ENCODE measurements at regions not wholly inside any gene's neighbourhood (a gene's known extent, or its start where the extent isn't known, plus 50 kb on each side); places are given as distances from the start of the nearest gene placed in this dataset.

DNA sequence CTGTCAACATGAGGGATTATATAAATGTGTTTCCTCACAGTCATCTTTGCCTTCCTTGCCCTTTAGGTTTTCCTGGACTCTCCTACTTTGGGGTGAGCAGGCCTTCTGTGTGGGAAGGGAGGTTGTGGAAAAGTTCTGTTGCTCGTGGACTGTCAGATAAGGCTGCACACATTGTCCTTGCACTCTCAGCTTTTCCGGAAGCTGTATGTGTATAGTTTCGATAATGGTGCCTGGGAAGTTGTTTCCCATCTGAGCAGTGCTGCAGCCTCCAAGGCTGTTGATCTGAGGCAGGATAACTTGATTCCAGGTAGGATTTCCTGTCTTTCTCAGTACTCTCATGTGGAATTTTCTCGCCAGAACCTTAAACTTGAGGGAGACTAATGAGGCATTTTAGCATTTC is 297.8 kb upstream of the AZI2 start:
- no peak for DNase-seq (ENCODE audit: low spot score)

DNA sequence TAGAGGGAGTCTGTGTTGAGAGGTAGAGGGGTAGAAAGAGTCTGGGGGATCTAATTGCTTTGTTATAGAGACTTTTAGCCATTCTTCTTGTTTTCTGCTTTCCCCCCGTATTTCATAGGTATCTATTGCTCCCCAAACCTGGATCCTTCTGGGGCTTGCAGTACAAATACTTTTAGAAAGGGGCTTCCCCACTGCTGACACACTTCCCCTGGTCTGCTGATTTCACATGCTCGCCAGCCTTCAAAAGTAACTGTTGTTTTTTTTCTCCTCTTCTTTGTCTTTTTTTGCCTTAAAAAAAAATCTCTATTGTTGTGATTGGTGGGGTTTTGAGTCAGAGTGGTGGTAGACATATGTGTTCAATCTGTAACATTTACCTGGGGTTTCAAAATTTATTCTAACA is 300.6 kb upstream of the AZI2 start:
- no peak for DNase-seq (ENCODE audit: low spot score)

DNA sequence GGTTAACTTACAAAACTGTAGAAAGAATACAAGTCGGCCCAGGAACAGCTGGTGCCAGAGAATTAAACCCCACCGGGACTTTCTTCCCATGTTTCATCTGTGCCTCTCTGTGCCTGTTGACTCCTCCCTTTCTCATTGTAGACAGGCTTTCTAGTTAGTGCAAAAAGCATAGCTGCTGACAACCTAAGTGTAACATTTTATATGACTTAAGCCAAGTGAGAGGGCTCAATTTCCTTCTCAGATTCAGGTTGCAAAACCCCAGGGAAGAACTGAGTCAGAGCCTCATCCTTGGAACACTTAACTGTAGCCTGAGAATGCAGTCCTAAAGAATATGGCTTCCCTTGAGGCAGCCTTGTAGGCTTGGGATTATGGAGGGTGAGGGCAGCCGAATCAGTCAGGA is 302.5 kb upstream of the AZI2 start:
- DNase-seq (ENCODE audit: low spot score) = no peak

DNA sequence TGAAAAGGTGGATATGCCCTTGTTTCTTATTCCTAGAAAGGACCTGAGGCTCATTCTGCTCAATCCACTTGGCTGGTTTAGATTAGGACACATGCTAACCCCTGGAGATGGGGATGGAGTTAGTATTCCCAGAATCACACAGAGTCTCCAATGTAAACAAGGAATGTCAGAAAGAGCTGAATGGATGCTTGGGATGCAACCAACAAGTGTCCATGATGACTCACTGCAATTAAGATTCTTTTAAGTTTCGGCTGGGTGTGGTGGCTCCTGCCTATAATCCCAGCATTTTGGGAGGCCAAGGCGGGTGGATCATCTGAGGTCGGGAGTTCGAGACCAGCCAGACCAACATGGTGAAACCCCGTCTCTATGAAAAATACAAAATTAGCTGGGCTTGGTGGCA is 315.5 kb upstream of the AZI2 start:
- DNase-seq (ENCODE audit: low spot score) = no peak

DNA sequence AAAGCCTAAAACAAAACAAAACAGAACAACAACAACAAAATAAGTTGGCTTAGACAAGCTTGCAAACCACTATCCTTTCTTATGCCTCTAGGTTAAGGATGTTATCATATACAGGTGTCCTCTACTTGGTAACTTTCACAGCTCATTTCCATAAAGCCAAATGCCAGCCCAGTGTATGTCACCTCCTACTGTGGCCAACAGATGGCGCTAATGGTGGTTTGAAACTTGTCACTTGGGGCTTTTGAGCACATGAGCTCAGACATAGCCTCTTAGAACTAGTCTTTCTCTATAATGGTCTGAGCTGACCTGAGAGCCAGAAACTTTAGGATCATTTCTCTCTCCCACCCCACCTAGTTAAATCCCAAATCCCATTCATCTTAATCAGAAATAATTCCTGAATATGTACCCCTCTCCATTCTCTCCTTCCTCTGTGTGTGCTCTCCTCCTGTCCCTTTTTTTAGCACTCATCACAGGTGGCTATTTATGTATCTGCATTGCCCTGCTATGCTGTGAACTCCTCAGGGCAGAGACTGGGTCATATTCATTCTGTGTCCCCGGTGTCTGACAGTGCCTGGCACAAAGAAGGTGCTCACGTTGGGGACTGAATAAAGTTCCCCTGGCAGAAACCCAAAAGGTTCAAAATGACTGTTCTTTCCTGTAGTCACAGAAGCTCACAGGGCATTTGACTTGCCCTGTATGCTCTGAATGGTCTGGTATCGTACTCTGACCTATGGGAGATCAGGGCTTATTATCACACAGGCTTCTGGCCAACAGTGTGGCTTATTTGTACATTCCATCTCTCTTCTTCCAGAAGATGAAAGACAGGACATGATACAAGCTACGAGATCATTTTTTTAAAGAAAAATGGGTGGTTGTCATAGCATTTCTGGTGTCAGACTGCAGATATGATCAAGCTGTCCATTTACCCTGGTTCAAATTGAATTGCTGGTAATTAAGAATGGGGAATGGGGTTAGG is 319.3 kb upstream of the AZI2 start:
- peak; percentile 46 for DNase-seq (ENCODE audit: low spot score)

DNA sequence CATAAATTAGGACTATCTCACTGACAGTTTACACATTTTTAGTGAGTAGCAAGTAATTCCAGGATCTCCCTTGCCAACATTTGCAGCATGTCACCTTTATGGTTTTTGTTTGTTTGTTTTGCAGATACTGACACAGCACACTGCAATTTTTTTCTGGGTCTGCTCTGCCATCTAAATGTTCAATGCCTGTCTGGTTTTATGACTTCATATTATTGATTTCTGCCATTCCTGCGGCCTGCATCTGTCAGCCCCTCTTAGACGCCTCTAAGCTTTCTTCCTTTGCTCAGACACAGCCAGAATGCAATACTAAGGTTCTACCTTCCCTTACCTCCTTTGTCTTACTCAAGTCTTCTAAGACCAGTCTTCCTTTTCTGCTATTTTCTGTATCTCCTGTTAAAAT is 321.2 kb upstream of the AZI2 start:
- DNase-seq (ENCODE audit: low spot score) = no peak

DNA sequence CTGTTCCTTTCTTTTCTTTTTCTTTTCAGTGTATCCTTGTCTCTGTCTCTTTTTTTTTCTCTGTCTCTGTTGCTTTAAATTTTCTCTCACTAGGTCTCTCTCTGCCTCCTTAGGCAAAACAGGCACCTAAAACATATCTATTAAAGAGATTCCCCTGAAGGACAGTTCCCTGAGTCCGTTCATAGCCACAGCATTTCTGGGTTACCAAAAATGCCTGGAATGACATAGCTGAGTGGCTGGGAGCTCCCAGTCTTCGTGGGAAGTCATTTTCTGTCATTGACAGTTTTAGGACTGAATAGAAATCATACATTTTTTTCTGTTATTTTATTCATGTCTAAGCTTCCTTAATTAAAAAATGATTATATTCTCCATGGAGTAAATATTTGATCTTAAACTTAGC is 323.8 kb upstream of the AZI2 start:
- no peak for DNase-seq (ENCODE audit: low spot score)

DNA sequence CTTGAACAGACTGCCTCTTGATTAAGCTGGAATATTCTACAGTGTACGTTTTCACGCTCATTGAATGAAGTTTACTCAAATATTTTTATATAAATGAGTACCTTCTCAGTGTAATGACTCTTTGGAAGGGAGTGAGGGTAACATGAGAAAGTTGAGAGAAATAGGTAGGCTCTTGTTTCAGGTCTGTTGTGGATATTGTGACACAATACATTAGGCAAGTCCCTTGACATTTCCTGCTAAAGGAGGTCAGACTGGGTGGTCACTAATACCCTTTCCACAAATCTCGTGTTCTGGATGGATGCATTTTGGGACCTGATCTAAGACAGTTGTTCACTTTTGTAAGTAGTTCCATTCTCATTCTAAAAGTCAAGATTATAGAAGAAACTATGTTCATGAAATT is 324.8 kb upstream of the AZI2 start:
- DNase-seq (ENCODE audit: low spot score) = no peak

DNA sequence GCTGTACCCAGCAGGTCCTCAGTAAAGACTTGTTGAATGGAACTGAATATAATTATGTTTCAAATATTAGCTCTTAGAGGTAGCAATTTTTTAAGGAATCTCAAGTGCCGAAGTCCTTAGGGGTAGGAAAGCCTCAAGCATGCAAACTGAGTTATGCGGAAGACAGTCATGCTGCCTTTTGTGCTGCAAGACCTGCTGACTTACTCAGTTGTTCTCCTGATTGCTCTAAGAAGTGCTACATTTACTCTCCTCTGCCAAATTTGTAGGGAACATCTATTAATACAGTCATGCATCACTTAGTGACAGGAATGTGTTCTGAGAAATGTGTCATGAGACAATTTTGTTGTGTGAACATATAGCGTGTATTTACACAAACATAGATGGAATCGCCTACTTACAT is 325.6 kb upstream of the AZI2 start:
- DNase-seq (ENCODE audit: low spot score) = no peak

DNA sequence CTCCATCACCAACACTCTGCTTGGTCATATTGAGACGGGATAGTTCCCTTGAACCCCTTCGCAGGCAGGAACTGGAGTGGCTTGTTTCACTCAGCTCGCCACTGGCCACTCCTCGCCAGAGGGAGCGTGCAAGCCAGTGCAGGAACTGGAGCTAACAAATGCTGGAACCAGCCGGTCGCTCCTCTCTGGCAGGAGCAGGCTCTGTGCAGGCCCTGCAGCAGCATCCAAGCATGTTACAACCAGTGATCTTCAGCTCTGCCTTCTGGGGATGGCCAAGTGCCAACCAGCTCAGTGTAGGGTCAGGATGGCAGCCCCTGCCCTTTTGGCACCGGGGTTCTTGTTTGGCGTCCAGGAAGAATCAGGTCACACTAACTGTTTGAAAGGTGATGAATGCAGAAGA is 329.0 kb upstream of the AZI2 start:
- no peak for DNase-seq (ENCODE audit: low spot score)

DNA sequence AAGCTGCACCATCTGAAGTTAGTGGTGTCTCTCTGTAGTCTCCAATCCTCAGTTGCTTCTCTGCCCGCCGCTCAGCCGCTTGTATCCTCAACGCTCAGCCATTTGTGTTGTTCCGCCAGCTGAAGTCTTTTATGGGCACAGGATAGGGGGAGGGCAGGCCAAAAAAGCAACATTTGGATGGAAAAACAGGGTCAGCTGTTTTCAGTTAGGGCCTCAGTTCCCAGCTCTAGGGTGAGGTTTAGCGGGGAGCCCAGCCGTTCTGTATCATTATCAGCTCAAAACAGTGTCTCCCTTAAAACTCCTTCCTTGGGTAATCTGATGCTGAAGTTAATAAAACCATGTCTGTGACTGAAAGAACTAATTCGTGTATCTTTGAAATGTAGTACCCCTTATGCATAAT is 329.5 kb upstream of the AZI2 start:
- DNase-seq (ENCODE audit: low spot score) = no peak

DNA sequence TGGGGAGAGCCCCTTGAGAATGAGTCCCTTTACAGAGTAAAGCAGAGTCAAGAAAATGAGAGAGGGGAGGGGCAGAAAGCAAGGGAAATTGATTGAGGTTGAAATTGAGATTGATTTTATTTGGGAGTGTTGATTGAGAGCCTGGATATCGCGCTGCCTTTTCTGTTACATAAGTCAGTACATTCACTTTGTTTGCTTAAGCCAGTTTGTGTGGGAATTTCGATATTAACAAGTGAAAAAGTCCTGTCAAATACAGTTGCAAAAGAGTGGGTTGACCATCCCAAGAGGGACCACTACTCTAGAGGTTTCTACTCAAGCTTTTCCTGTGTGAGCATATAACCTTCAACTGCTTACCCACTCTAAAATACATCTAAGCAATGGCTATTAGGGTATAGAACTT is 331.4 kb upstream of the AZI2 start:
- DNase-seq (ENCODE audit: low spot score) = no peak

DNA sequence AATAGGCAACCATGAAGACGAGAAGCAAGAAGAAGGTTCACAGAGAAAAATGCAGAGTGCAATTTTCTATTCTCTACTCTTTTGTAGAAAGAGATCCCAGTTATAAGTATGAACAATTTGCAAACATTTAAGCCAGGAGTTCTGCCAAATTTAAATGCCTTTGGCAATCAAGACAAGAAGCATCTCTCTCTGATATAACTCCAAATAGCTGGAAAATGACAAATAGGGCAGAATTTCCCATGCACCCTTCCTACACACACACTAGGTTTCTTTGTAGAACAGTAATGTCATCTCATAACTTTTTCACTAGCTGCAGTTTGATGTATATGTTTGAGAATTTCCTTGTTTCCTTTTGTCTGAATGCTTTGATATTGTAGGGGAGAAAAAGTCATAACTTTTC is 333.5 kb upstream of the AZI2 start:
- DNase-seq (ENCODE audit: low spot score) = no peak

DNA sequence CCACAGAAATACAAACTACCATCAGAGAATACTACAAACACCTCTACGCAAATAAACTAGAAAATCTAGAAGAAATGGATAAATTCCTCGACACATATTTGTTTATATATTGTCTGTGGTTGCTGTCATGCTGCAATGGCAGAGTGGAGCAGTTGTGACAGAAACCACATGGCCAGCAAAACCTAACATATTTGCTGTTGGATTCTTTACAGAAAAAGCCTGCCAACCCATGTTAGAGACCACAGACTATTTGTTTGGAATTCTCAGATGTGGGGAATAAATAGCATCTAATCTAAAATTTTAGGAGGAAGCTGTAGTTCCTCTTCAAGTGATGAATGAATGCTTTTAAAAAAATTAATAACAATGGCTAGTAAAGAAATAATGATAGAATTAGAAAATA is 341.6 kb upstream of the AZI2 start:
- DNase-seq (ENCODE audit: low spot score) = no peak

DNA sequence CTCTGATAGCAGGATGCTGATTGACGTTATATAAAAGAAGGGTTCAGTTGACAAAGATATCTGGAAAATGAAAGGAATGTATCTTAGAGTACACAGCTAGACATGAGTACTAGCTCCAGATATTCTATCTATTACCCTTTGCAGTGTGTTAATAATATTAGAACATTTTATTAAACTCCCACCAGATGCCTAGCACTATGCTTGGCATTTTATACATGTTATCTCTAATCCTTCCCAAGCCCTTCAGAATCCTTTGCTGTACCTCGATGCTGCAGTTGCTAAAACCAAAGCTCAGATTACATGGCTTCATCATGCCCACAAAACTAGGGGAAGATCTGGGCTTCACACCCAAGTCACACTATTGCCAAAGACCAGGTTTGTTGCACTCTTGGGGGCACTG is 350.1 kb upstream of the AZI2 start:
- no peak for DNase-seq (ENCODE audit: low spot score)

DNA sequence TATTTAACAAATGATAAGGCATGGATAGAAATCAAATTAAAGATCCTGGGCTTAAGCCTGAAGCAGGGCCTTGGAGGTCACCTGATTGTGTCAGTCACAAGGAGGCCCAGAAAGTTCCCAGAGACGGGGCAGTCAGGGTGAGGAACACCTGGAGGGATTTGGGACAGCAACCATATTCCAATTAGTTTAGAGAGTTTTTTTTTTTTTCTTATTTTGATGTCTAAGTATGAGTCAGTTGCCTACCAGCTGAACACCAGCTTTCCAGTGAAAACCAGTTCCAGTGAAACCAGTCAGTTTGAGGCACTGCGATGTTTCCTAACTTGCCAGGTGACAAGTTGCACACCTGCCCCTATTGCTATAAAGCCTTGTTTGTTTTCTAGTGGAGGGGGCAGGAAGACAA is 350.7 kb upstream of the AZI2 start:
- DNase-seq (ENCODE audit: low spot score) = no peak

DNA sequence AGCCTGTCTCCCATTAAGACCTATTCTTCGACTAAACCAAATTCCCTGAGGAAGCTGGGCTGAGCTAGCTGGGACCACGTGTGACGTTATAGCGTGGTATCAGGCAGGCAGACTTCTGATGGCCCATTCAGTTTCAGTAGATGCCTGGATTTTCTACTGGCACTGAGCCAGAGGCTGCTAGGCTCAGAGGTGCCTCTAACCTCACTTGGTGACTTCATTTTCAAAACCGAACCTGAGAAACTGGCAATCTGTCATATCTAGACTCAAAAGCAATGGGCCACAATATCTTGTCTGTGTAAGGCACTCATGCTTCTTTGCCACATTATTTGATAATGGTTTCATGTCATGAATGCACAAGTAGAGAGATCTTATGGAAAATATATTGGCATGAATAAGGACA is 352.1 kb upstream of the AZI2 start:
- DNase-seq (ENCODE audit: low spot score) = no peak

DNA sequence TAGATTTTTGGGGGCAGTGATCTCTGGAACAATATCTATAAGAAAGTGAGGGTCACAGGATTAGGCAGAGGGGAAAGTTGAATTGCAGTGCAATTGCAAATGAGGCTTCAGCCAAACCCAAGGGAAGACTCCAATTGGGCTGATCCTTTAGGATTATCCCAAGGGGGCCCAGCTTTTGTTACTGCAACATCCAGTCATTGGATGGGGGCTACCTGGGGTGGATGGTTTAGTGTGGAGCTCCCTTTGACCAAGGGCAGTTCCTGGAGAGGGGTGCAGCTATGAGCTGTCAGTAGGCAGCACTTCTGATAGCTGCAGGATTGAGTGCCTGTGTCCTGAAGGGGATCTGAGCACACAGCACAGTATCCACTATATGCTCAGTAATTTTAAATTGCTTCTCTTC is 355.2 kb upstream of the AZI2 start:
- no peak for DNase-seq (ENCODE audit: low spot score)

DNA sequence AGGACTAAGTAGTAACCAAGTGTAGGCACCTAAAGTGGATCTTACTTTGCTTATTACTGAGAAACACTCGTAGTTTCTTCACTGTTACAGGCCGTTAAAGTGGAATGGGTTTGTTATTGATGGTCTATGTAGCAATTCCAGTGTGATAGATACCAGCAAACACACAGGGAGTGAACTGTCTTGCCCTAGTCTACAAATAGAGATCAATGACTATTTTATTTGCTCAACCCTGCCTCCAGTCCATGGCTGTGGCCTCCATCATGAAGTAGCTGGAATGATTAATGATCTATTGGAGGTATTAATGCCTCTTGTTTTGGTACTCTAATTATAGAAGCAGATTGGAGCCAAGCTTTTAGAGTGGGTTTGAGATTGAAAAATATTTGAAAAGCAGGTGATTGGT is 362.7 kb upstream of the AZI2 start:
- no peak for DNase-seq (ENCODE audit: low spot score)

DNA sequence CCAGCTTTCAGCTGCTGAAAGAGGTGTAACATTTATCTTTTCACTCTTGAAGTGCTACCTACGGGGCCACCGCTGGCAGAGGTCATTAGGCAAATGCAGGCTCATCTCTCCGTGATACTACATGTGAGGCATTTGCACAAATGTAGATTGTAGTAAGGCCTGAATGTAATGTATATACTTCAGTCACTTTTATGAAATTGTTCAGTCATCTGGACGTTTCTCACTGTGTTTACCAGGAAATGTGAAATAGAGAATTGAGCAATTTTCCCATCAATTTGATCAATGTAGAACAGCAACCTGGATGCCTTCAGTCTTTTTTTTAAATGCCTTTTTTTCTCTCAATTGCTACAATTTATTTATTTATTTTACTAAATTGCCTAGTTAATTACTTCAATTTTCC is 368.3 kb upstream of the AZI2 start:
- DNase-seq (ENCODE audit: low spot score) = no peak

DNA sequence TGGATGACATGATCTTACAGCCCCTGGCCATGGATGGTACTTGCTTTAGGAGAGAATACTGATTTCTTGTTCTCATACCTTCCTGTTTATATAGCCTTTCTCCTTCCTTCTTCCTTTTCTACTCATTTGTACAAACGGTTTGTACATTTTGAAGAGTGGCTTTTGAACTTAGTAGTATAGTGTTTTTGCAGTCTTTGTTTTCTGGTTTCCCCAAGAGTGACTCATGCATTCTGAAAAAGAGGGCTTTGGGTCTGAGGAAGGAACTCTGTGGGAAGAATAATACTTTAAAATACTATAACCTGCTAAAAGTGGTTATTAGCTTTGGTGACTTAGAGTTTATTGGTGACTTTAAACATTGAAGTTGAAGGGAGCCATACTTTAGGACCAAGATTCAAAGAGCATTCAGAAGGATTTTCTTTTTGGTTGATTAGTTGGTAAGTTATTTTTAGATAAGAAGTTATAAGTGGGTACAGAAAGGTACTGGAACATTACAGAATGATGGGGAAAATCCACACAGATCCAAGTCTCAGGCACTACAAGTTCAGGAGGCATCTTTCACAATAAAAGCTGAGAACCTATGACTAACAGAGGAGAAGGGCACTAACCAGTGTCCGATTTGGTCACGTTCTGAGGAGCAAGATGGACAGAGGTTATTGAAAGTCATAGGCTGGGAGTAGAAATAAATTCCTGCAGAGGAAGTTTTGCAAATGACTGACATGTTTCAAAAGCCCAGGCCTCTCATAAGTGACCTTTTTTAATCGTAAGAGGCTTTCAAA is 369.6 kb upstream of the AZI2 start:
- DNase-seq (ENCODE audit: low spot score) = no peak

DNA sequence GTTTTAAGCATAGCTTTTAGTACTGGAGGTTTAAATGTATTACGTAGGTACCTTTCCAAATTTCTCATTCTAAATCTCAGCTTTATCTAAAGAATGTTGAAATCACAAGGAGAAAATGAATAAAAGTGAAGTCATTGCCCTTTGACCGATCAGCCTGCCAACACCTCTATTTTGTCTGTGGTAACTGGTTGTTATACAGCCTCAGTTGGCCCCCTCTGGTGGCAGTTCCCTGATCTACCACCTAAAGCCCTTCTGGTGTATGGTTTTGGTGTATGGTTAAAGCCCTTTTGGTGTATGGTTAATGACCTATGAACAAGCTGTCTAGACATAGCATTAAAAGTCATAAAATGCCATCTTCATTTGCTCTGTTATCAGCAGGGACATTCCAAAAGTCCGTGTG is 378.2 kb upstream of the AZI2 start:
- peak; percentile 3 for DNase-seq (ENCODE audit: low spot score)

DNA sequence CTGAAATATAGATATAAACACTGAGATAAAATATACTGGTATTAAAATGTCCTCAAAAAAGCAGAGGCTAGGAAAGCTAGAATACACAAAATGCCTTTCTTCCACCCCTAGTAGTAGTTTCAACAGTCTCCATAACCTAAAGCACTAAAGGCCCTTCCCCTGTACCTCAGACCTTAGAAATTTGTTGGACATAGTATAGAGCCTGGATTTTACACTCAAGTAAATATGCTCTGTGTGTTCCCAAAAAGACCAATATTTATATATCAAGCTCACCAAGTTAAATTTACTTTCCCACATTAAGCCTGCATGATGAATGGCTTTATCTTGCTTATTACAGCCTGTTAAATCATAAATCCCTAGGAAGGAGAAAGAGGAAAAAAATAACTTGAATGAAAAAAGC is 378.7 kb upstream of the AZI2 start:
- DNase-seq (ENCODE audit: low spot score) = no peak

DNA sequence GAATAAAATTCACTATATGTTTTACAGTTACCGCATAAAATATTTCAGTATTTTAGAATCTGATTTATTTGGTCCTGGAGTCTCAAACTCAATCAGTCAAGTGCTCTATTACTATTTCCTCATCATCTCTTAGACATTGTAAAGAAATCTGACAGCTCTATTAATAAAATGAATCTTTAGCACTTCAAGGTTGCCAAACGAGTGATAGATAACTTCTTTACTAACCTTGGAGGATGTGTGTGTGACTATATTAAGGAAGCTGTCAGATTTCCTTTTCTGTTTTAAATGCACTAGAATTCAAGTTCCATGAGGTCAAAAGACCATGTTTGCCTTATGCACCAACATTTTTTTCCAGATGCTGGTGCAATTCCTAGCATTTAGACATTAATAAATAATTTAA is 389.8 kb upstream of the AZI2 start:
- no peak for DNase-seq (ENCODE audit: low spot score)
